ENCODE measurements at regions not wholly inside any gene's neighbourhood (a gene's known extent, or its start where the extent isn't known, plus 50 kb on each side); places are given as distances from the start of the nearest gene placed in this dataset.

DNA sequence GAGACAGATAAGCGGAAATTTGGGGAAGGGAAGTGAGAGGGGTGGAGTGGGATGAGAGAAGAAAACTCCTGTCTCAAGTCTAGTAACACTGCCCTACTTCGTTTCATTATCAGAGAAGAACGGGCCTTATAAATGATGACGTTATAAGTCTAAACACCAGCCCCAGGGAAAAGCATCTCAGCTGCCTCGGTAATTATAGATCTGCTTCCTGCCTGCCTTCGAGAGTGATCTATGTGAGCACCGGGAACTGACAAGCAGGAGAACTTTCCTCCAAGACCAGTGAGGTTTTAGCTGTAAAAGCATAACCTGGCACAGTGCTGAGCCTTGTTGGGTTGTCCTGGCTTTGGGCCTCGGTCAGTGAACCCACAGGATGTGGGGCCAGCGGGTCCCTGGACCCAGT lies 227.9 kb upstream of the SIX2 start:
- Histone ChIP-seq H3K9ac (ENCODE audit: low read length) (no peak overlapping the region), H3K79me2 (ENCODE audit: insufficient read depth, low read length) (no peaks in the 10 kb centered on the region), H3K27ac (ENCODE audit: low read depth, low read length, poor library complexity, severe bottlenecking) (no peak overlapping the region), H2AFZ (ENCODE audit: low read length) (no peak overlapping the region), H3K9me3 (ENCODE audit: low read length) (no peaks in the 10 kb centered on the region), H3K9me2 (ENCODE audit: low read depth, low read length) (no peaks in the 10 kb centered on the region), H3F3A (ENCODE audit: insufficient read depth, low read length) (no peaks in the 10 kb centered on the region), H4K20me1 (ENCODE audit: insufficient read depth, low read length) (no peaks in the 10 kb centered on the region), H3K36me3 (ENCODE audit: insufficient read depth, low read length) (no peaks in the 10 kb centered on the region), H3K4me1 (ENCODE audit: insufficient read depth, low read length, severe bottlenecking) (peaks cover 30% of the 10 kb centered on the region), H3K4me3 (ENCODE audit: low read depth, low read length, poor library complexity, severe bottlenecking) (no peak overlapping the region), H3K4me2 (ENCODE audit: low read length) (peak overlapping the region; percentile 12; the same call in 1 of the 2 replicates), H3K27me3 (ENCODE audit: insufficient read depth, low read length) (no peaks in the 10 kb centered on the region)
- TF ChIP-seq, protein P1, sequence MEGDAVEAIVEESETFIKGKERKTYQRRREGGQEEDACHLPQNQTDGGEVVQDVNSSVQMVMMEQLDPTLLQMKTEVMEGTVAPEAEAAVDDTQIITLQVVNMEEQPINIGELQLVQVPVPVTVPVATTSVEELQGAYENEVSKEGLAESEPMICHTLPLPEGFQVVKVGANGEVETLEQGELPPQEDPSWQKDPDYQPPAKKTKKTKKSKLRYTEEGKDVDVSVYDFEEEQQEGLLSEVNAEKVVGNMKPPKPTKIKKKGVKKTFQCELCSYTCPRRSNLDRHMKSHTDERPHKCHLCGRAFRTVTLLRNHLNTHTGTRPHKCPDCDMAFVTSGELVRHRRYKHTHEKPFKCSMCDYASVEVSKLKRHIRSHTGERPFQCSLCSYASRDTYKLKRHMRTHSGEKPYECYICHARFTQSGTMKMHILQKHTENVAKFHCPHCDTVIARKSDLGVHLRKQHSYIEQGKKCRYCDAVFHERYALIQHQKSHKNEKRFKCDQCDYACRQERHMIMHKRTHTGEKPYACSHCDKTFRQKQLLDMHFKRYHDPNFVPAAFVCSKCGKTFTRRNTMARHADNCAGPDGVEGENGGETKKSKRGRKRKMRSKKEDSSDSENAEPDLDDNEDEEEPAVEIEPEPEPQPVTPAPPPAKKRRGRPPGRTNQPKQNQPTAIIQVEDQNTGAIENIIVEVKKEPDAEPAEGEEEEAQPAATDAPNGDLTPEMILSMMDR (IDR thresholded peaks at IDR 0.05; ENCODE audit: low read length), result no peak
- TF ChIP-seq EZH2 (IDR thresholded peaks at IDR 0.05; ENCODE audit: borderline replicate concordance, low read length), result no peak

- Histone ChIP-seq H3K36me3 (ENCODE audit: insufficient read depth, low read length) (no peaks in the 10 kb centered on the region), H3K9me2 (ENCODE audit: low read depth, low read length) (no peaks in the 10 kb centered on the region), H3K4me2 (ENCODE audit: low read length) (no peak overlapping the region), H2AFZ (ENCODE audit: low read length) (no peak overlapping the region), H3K9me3 (ENCODE audit: low read length) (no peaks in the 10 kb centered on the region), H4K20me1 (ENCODE audit: insufficient read depth, low read length) (no peaks in the 10 kb centered on the region), H3K4me1 (ENCODE audit: insufficient read depth, low read length, severe bottlenecking) (peaks cover 21% of the 10 kb centered on the region), H3K27me3 (ENCODE audit: insufficient read depth, low read length) (no peaks in the 10 kb centered on the region), H3K9ac (ENCODE audit: low read length) (no peak overlapping the region), H3K4me3 (ENCODE audit: low read depth, low read length, poor library complexity, severe bottlenecking) (no peak overlapping the region), H3K27ac (ENCODE audit: low read depth, low read length, poor library complexity, severe bottlenecking) (no peak overlapping the region), H3F3A (ENCODE audit: insufficient read depth, low read length) (no peaks in the 10 kb centered on the region), H3K79me2 (ENCODE audit: insufficient read depth, low read length) (no peaks in the 10 kb centered on the region)
- TF ChIP-seq EZH2 (IDR thresholded peaks at IDR 0.05; ENCODE audit: borderline replicate concordance, low read length), result no peak
- TF ChIP-seq, protein P1 (IDR thresholded peaks at IDR 0.05; ENCODE audit: low read length), result no peak
Measured at GRCh38 chr2:45236268-45236667, 227.0 kb upstream of the SIX2 start.

GRCh38 chr2:45233301-45233700 lies 224.0 kb upstream of the SIX2 start:
- H3K27me3 ChIP-seq (ENCODE audit: insufficient read depth, low read length), result no peaks in the 10 kb centered on the region
- H3K9me2 ChIP-seq (ENCODE audit: low read depth, low read length), result no peaks in the 10 kb centered on the region
- no peaks in the 10 kb centered on the region for H3K36me3 ChIP-seq (ENCODE audit: insufficient read depth, low read length)
- TF ChIP-seq, protein P1 (IDR thresholded peaks at IDR 0.05; ENCODE audit: low read length), result no peak
- no peak for TF ChIP-seq EZH2 (IDR thresholded peaks at IDR 0.05; ENCODE audit: borderline replicate concordance, low read length)
- no peak overlapping the region for H3K4me3 ChIP-seq (ENCODE audit: low read depth, low read length, poor library complexity, severe bottlenecking)
- H3K9me3 ChIP-seq (ENCODE audit: low read length), result 0 out of 2 replicates have a peak, but pooled peaks cover 3% of the 10 kb centered on the region
- H3K4me1 ChIP-seq (ENCODE audit: insufficient read depth, low read length, severe bottlenecking), result peaks cover 18% of the 10 kb centered on the region
- H3K27ac ChIP-seq (ENCODE audit: low read depth, low read length, poor library complexity, severe bottlenecking), result no peak overlapping the region
- H3K79me2 ChIP-seq (ENCODE audit: insufficient read depth, low read length), result no peaks in the 10 kb centered on the region
- H3K9ac ChIP-seq (ENCODE audit: low read length), result no peak overlapping the region
- no peaks in the 10 kb centered on the region for H4K20me1 ChIP-seq (ENCODE audit: insufficient read depth, low read length)
- no peaks in the 10 kb centered on the region for H3F3A ChIP-seq (ENCODE audit: insufficient read depth, low read length)
- H2AFZ ChIP-seq (ENCODE audit: low read length), result no peak overlapping the region
- no peak overlapping the region for H3K4me2 ChIP-seq (ENCODE audit: low read length)

Measured in OCI-LY1 (cell line).